ENCODE measurements at regions not wholly inside any gene's neighbourhood (a gene's known extent, or its start where the extent isn't known, plus 50 kb on each side); places are given as distances from the start of the nearest gene placed in this dataset.

- POLR2A ChIA-PET: no interaction called here
- no peak for TF ChIP-seq CTCF (IDR thresholded peaks at IDR 0.05)
- DNase-seq (no peak), ATAC-seq (ENCODE audit: low read depth) (no peak)
- no peaks in the 10 kb centered on the region for H3K27me3 Mint-ChIP-seq
- H3K9me3 Mint-ChIP-seq: peaks cover 8% of the 10 kb centered on the region
- H3K27ac Mint-ChIP-seq: no peak overlapping the region
- CTCF ChIA-PET: no interaction called here
- H3K4me1 Mint-ChIP-seq: peaks cover 1% of the 10 kb centered on the region
- no peaks in the 10 kb centered on the region for H3K36me3 Mint-ChIP-seq (ENCODE audit: low read depth)
- intact Hi-C loops (cut with micrococcal nuclease): no loop called here
- H3K4me3 Mint-ChIP-seq: no peak overlapping the region
Measured at GRCh38 chr4:59643682-59644081, 1556.4 kb upstream of the ADGRL3 start.

GRCh38 chr4:59644765-59645164 is 1555.4 kb upstream of the ADGRL3 start:
- TF ChIP-seq CTCF (IDR thresholded peaks at IDR 0.05): no peak
- Mint-ChIP-seq H3K27ac (no peak overlapping the region), H3K27me3 (no peaks in the 10 kb centered on the region), H3K4me1 (peaks cover 1% of the 10 kb centered on the region), H3K4me3 (no peak overlapping the region), H3K9me3 (peaks cover 3% of the 10 kb centered on the region), H3K36me3 (ENCODE audit: low read depth) (no peaks in the 10 kb centered on the region)
- no peak for ATAC-seq (ENCODE audit: low read depth)
- CTCF ChIA-PET: no interaction called here
- no peak for DNase-seq
- POLR2A ChIA-PET: no interaction called here
- intact Hi-C loops (cut with micrococcal nuclease): no loop called here

GRCh38 chr4:59646082-59646481 is 1554.0 kb upstream of the ADGRL3 start:
- ATAC-seq (ENCODE audit: low read depth): no peak
- H3K4me3 Mint-ChIP-seq: no peak overlapping the region
- H3K9me3 Mint-ChIP-seq: peaks cover 8% of the 10 kb centered on the region
- no peak for TF ChIP-seq CTCF (IDR thresholded peaks at IDR 0.05)
- peaks cover 1% of the 10 kb centered on the region for H3K4me1 Mint-ChIP-seq
- H3K27me3 Mint-ChIP-seq: no peaks in the 10 kb centered on the region
- POLR2A ChIA-PET: no interaction called here
- intact Hi-C loops (cut with micrococcal nuclease): no loop called here
- CTCF ChIA-PET: no interaction called here
- H3K36me3 Mint-ChIP-seq (ENCODE audit: low read depth): no peaks in the 10 kb centered on the region
- H3K27ac Mint-ChIP-seq: no peak overlapping the region
- DNase-seq: no peak

GRCh38 chr4:59647011-59647410 is 1553.1 kb upstream of the ADGRL3 start:
- ChIA-PET CTCF (no interaction called here), POLR2A (no interaction called here)
- ATAC-seq (ENCODE audit: low read depth): no peak
- H3K27ac Mint-ChIP-seq: no peak overlapping the region
- peaks cover 1% of the 10 kb centered on the region for H3K4me1 Mint-ChIP-seq
- TF ChIP-seq CTCF (IDR thresholded peaks at IDR 0.05): no peak
- no peaks in the 10 kb centered on the region for H3K36me3 Mint-ChIP-seq (ENCODE audit: low read depth)
- intact Hi-C loops (cut with micrococcal nuclease): no loop called here
- H3K27me3 Mint-ChIP-seq: no peaks in the 10 kb centered on the region
- H3K9me3 Mint-ChIP-seq: peaks cover 8% of the 10 kb centered on the region
- DNase-seq: no peak
- H3K4me3 Mint-ChIP-seq: no peak overlapping the region

- intact Hi-C loops (cut with micrococcal nuclease): no loop called here
- CTCF ChIA-PET: no interaction called here
- peaks cover 7% of the 10 kb centered on the region for H3K9me3 Mint-ChIP-seq
- ATAC-seq (ENCODE audit: low read depth): no peak
- no peaks in the 10 kb centered on the region for H3K27me3 Mint-ChIP-seq
- no peak for TF ChIP-seq CTCF (IDR thresholded peaks at IDR 0.05)
- no peak overlapping the region for H3K27ac Mint-ChIP-seq
- H3K36me3 Mint-ChIP-seq (ENCODE audit: low read depth): no peaks in the 10 kb centered on the region
- H3K4me3 Mint-ChIP-seq: no peak overlapping the region
- H3K4me1 Mint-ChIP-seq: peaks cover 1% of the 10 kb centered on the region
- DNase-seq: no peak
- POLR2A ChIA-PET: no interaction called here
Measured at GRCh38 chr4:59647500-59647899, 1552.6 kb upstream of the ADGRL3 start.
